OCI-LY1 (cell line): ENCODE measurements at regions not wholly inside any gene's neighbourhood (a gene's known extent, or its start where the extent isn't known, plus 50 kb on each side); places are given as distances from the start of the nearest gene placed in this dataset.

Experiments
- H2AFZ ChIP-seq: fragments of 200-600 bp; sonication (generic), shearing (Covaris generic); 2 replicates; pipeline ENCODE4 v1.6.0; 2014; ENCODE audit warnings: antibody characterized with exemption, mild to moderate bottlenecking, low read length
- H3F3A ChIP-seq: fragments of 200-600 bp; sonication (generic), shearing (Covaris generic); 2 replicates; pipeline ENCODE4 v1.6.0; 2014; ENCODE audit warnings: mild to moderate bottlenecking, antibody characterized with exemption, low read length, moderate library complexity; ENCODE audit not compliant: insufficient read depth
- H3K27ac ChIP-seq: fragments of 200-600 bp; sonication (generic); 2 replicates; pipeline ENCODE4 v1.5.1; 2014; ENCODE audit warnings: low read length, mixed run types, mild to moderate bottlenecking, low read depth; ENCODE audit not compliant: poor library complexity, severe bottlenecking
- H3K27me3 ChIP-seq: fragments of 200-600 bp; sonication (generic); 2 replicates; pipeline ENCODE4 v1.6.0; 2014; ENCODE audit warnings: antibody characterized with exemption, mild to moderate bottlenecking, low read length, moderate library complexity; ENCODE audit not compliant: insufficient read depth
- H3K36me3 ChIP-seq: fragments of 200-600 bp; sonication (generic); 2 replicates; pipeline ENCODE4 v1.6.1; 2014; ENCODE audit warnings: mild to moderate bottlenecking, antibody characterized with exemption, low read length, moderate library complexity, mixed read lengths; ENCODE audit not compliant: insufficient read depth
- H3K4me1 ChIP-seq: fragments of 200-600 bp; sonication (generic); 2 replicates; pipeline ENCODE4 v1.5.1; 2014; ENCODE audit warnings: mild to moderate bottlenecking, low read length, moderate library complexity; ENCODE audit not compliant: insufficient read depth, severe bottlenecking
- H3K4me2 ChIP-seq: fragments of 200-600 bp; sonication (generic), shearing (Covaris generic); 2 replicates; pipeline ENCODE4 v1.6.1; 2014; ENCODE audit warnings: low read length
- H3K4me3 ChIP-seq: fragments of 200-600 bp; sonication (generic); 2 replicates; pipeline ENCODE4 v1.5.1; 2014; ENCODE audit warnings: low read length, low read depth, mild to moderate bottlenecking, mixed read lengths; ENCODE audit not compliant: poor library complexity, severe bottlenecking
- H3K79me2 ChIP-seq: fragments of 200-600 bp; shearing (Covaris generic); 2 replicates; pipeline ENCODE4 v1.6.1; 2016; ENCODE audit warnings: mixed run types, low read length, mixed read lengths; ENCODE audit not compliant: insufficient read depth
- H3K9ac ChIP-seq: fragments of 200-600 bp; sonication (generic), shearing (Covaris generic); 2 replicates; pipeline ENCODE4 v1.6.1; 2014; ENCODE audit warnings: mild to moderate bottlenecking, low read length, mixed read lengths
- H3K9me2 ChIP-seq: fragments of 200-600 bp; sonication (generic), shearing (Covaris generic); 2 replicates; pipeline ENCODE4 v1.6.1; 2014; ENCODE audit warnings: low read depth, mild to moderate bottlenecking, low read length, mixed read lengths
- H3K9me3 ChIP-seq: fragments of 200-600 bp; shearing (Covaris generic); 2 replicates; pipeline ENCODE4 v1.6.1; 2014; ENCODE audit warnings: low read length, mixed read lengths
- H4K20me1 ChIP-seq: fragments of 200-600 bp; sonication (generic), shearing (Covaris generic); 2 replicates; pipeline ENCODE4 v1.6.0; 2016; ENCODE audit warnings: mild to moderate bottlenecking, low read length; ENCODE audit not compliant: insufficient read depth
- CTCF ChIP-seq: fragments of 200-600 bp; sonication (generic), shearing (Covaris generic); IDR thresholded peaks from 2 replicates; pipeline ENCODE4 v1.5.1; 2017; ENCODE audit warnings: mild to moderate bottlenecking, antibody characterized with exemption, low read length, moderate library complexity, mixed read lengths
- EZH2 ChIP-seq: fragments of 200-600 bp; sonication (generic), shearing (Covaris generic); IDR thresholded peaks from 2 replicates; pipeline ENCODE4 v1.8.0; 2017; ENCODE audit warnings: borderline replicate concordance, mixed run types, mild to moderate bottlenecking, antibody characterized with exemption, low read length, moderate library complexity, mixed read lengths

DNA sequence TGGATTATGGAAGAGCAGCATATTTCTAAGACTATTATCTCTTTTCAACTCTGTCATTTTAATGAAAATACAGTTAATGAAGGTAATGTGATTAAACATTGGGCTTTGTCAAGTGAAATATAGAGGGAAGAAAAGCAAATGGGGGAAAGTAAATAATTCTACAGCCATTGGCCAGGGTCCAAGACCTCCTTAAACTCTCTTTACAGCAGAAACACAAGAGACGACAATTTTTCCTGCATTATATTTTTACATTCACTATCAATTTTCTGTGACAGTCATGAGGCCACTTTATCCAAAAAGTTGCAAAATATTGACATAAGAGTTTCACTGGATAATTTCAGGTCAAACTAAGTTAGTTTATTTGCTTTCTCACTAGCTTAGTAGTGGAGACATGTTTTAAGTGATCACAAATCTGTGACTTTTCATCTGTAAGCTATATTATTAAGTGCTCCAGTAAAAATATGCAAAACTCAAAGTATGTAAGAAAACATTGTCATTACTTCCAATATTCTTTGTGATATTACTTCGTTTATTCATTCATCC lies 385.9 kb upstream of the DPH6 start:
- Histone ChIP-seq H3F3A (no peaks in the 10 kb centered on the region), H3K4me2 (no peak overlapping the region), H3K27me3 (no peaks in the 10 kb centered on the region), H3K9ac (no peak overlapping the region), H2AFZ (no peak overlapping the region), H3K79me2 (no peaks in the 10 kb centered on the region), H3K4me1 (no peaks in the 10 kb centered on the region), H3K9me3 (no peaks in the 10 kb centered on the region), H3K4me3 (no peak overlapping the region), H3K36me3 (no peaks in the 10 kb centered on the region), H3K9me2 (no peaks in the 10 kb centered on the region), H3K27ac (no peak overlapping the region), H4K20me1 (no peaks in the 10 kb centered on the region)
- TF ChIP-seq EZH2 (no peak), CTCF (no peak)

DNA sequence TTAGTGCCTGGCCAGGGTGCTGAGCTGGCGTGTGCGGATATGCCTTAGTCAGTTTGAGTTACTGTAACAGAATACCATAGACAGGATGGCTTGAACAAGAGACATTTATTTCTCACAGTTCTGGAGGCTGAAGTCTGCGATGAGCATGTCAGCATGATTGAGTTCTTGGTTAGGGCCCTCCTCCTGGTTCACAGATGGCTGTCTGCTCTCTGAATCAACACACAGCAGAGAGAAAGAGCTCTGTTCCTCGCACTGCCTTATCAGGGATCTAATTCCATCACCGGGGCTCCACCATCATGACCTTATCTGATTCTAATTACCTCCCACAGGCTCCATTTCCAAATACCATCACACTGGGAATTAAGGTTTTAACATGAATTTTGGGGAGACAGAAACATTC lies 386.6 kb upstream of the DPH6 start:
- Histone ChIP-seq H3K4me3 (no peak overlapping the region), H3K4me2 (no peak overlapping the region), H3K9ac (no peak overlapping the region), H3K36me3 (no peaks in the 10 kb centered on the region), H3K4me1 (no peaks in the 10 kb centered on the region), H3K27me3 (no peaks in the 10 kb centered on the region), H3K9me3 (no peaks in the 10 kb centered on the region), H3K9me2 (no peaks in the 10 kb centered on the region), H3F3A (no peaks in the 10 kb centered on the region), H3K27ac (no peak overlapping the region), H4K20me1 (no peaks in the 10 kb centered on the region), H3K79me2 (no peaks in the 10 kb centered on the region), H2AFZ (no peak overlapping the region)
- TF ChIP-seq EZH2 (no peak), CTCF (no peak)

DNA sequence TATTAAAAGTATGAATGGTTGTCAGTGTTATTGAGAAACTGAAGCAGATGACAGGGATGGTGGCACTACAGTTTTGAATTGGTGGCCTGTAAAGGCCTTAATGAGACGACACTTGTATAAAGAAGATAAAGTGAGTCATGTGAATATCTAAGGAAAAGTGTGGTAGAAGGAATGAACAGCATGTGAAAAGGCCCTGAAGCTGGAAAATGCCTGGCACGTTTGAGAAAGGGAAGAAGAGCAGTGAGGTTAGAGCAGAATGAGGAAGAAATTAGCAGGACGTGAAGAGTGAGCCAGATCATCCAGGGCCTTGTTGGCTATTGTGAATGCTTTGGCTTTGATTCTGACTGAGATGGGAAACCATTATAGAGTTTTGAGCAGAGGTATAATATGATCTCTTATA lies 387.6 kb upstream of the DPH6 start:
- no peaks in the 10 kb centered on the region for H3K9me2 ChIP-seq
- no peaks in the 10 kb centered on the region for H3K27me3 ChIP-seq
- no peaks in the 10 kb centered on the region for H4K20me1 ChIP-seq
- H3K9me3 ChIP-seq, result no peaks in the 10 kb centered on the region
- H3K4me2 ChIP-seq, result no peak overlapping the region
- no peak overlapping the region for H3K9ac ChIP-seq
- no peaks in the 10 kb centered on the region for H3F3A ChIP-seq
- H2AFZ ChIP-seq, result no peak overlapping the region
- TF ChIP-seq EZH2 (no peak), CTCF (no peak)
- no peak overlapping the region for H3K27ac ChIP-seq
- no peak overlapping the region for H3K4me3 ChIP-seq
- no peaks in the 10 kb centered on the region for H3K4me1 ChIP-seq
- no peaks in the 10 kb centered on the region for H3K79me2 ChIP-seq
- H3K36me3 ChIP-seq, result no peaks in the 10 kb centered on the region
